ENCODE measurements at regions not wholly inside any gene's neighbourhood (a gene's known extent, or its start where the extent isn't known, plus 50 kb on each side); places are given as distances from the start of the nearest gene placed in this dataset.

DNA sequence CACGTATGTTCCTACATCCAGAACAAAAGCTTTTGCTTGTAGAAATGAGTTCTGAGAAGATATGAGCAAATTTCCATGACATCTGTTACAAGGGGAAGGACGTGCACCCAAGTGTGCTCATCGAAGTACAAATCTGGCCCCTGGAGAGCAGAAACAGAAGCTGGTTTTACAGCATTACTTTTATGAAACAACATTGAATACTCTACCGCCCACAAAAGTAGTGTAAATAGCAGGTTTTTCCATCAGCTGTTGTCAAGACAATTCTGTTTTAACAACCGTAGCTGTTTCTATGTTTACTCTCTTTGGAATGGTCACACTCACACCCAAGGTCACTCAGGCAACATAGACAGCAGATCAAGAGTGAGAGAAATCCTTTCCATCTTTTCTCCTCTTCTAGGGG lies 114.2 kb upstream of the SSTR4 start:
- Histone ChIP-seq H3K4me3 (no peak overlapping the region), H3K27ac (no peak overlapping the region), H3K9me3 (no peaks in the 10 kb centered on the region), H3K4me1 (peaks cover 0 to 12% (median 0%) of the 10 kb centered on the region in 6 donors), H3K36me3 (no peaks in the 10 kb centered on the region), H3K27me3 (replicated peaks in 1 of 7) (peaks cover 0 to 6% (median 0%) of the 10 kb centered on the region in 7 donors)
- 55 to 80% (median 65%) methylated on average over 5 of the region's 5 CpGs for WGBS, 5 donors
- DNase-seq, result no peak
- intact Hi-C loops (cut with DNase I; ENCODE audit: low total_unique reads), result no loop called here
- TF ChIP-seq, protein P1, sequence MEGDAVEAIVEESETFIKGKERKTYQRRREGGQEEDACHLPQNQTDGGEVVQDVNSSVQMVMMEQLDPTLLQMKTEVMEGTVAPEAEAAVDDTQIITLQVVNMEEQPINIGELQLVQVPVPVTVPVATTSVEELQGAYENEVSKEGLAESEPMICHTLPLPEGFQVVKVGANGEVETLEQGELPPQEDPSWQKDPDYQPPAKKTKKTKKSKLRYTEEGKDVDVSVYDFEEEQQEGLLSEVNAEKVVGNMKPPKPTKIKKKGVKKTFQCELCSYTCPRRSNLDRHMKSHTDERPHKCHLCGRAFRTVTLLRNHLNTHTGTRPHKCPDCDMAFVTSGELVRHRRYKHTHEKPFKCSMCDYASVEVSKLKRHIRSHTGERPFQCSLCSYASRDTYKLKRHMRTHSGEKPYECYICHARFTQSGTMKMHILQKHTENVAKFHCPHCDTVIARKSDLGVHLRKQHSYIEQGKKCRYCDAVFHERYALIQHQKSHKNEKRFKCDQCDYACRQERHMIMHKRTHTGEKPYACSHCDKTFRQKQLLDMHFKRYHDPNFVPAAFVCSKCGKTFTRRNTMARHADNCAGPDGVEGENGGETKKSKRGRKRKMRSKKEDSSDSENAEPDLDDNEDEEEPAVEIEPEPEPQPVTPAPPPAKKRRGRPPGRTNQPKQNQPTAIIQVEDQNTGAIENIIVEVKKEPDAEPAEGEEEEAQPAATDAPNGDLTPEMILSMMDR (IDR thresholded peaks at IDR 0.05 in 8 of 11, conservative IDR thresholded peaks at IDR 0.05 in 3 of 11), result no peak

DNA sequence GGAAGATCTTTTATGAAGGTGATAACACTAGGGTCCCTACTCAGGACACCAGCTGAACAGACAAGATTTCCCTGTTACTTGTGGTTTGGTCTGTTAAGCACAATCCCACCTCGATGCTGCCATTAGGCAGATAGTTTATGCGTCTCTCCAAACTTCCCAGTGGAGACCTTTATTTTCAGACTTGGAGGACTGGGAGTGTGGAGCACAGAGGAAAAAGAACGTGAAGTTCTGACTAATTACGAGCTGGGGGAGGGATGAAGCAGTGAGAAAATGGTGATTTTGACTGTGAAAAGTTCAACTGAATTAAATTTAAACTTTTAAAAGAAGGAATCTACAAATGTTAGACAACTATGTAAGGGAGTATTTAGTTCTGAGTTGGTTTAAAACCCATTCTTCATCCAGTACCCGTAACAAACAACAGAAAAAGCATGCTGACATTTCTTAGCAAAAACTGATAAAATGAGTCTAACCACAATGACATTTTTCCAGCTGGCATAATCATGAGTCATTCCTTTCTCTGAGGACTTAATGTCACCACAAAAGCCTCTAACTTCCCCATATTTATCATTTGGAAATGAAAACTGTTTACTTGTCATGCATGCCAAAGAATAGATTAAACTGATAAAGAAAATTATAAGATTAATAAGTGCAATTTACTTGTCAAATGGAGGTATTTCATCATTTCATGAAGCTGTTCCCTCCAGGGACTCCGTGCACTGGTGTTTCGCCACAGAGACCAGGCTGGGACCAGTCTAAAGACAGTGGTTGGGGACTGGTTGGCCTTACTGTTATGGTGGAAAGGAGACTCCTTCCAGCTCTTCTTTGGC lies 113.3 kb upstream of the SSTR4 start:
- no peaks in the 10 kb centered on the region for H3K9me3 ChIP-seq
- H3K4me3 ChIP-seq, result no peak overlapping the region
- H3K36me3 ChIP-seq, result no peaks in the 10 kb centered on the region
- WGBS, 5 donors, result 34 to 53% (median 48%) methylated on average over 7 of the region's 7 CpGs
- TF ChIP-seq POLR2AphosphoS5 (IDR thresholded peaks at IDR 0.05) (no peak), POLR2A (IDR thresholded peaks at IDR 0.05) (no peak)
- TF ChIP-seq, protein P1 (IDR thresholded peaks at IDR 0.05 in 8 of 11, conservative IDR thresholded peaks at IDR 0.05 in 3 of 11), result no peak
- DNase-seq, result no peak
- H3K27ac ChIP-seq, result no peak overlapping the region
- intact Hi-C loops (cut with DNase I; ENCODE audit: low total_unique reads), result no loop called here
- H3K4me1 ChIP-seq, result peaks cover 0 to 12% (median 0%) of the 10 kb centered on the region in 6 donors
- H3K27me3 ChIP-seq (replicated peaks in 1 of 7), result peaks cover 0 to 2% (median 0%) of the 10 kb centered on the region in 7 donors

DNA sequence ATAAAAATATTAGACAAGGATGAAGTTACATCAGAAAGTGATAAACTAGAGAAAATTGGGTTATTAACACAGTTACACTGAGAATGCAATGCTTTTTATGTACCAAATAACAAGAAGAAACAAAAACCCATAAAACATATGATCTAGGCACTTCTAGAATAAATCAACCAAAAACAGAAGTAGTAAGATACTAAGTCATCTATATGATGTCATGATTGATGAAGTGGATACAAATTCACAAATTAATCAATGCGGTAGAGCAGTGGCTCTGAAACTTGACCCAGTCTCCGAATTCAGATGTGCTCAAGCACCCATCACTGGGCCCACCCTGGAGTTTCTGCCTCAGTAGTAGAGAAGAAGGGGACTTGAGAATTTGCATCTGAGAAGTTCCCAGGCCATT lies 112.1 kb upstream of the SSTR4 start:
- no peak for DNase-seq
- Histone ChIP-seq H3K27me3 (replicated peaks in 1 of 7) (no peaks in the 10 kb centered on the region), H3K9me3 (no peaks in the 10 kb centered on the region)

More for the DNA sequence above, 112.1 kb upstream of the SSTR4 start:
- H3K36me3 ChIP-seq, result no peaks in the 10 kb centered on the region
- TF ChIP-seq POLR2AphosphoS5 (IDR thresholded peaks at IDR 0.05), result no peak
- no peak for TF ChIP-seq POLR2A (IDR thresholded peaks at IDR 0.05)
- TF ChIP-seq, protein P1 (IDR thresholded peaks at IDR 0.05 in 8 of 11, conservative IDR thresholded peaks at IDR 0.05 in 3 of 11), result no peak
- no peak overlapping the region for H3K4me3 ChIP-seq
- peaks cover 0 to 12% (median 0%) of the 10 kb centered on the region in 6 donors for H3K4me1 ChIP-seq
- H3K27ac ChIP-seq, result no peak overlapping the region
- intact Hi-C loops (cut with DNase I; ENCODE audit: low total_unique reads), result no loop called here
- WGBS, 5 donors, result 87 to 98% (median 95%) methylated on average over 2 of the region's 2 CpGs
